SH-SY5Y (cell line): ENCODE measurements at regions not wholly inside any gene's neighbourhood (a gene's known extent, or its start where the extent isn't known, plus 50 kb on each side); places are given as distances from the start of the nearest gene placed in this dataset.

Source experiments
- GATA2 ChIP-seq: IDR thresholded peaks from 2 replicates; pipeline ENCODE4 v1.6.1; 2011; ENCODE audit warnings: mild to moderate bottlenecking, low read depth, low read length
- GATA3 ChIP-seq: IDR thresholded peaks from 2 replicates; pipeline ENCODE4 v1.6.1; 2011; ENCODE audit warnings: low read depth, mild to moderate bottlenecking, low read length, moderate library complexity

- no peak for TF ChIP-seq GATA2
- TF ChIP-seq GATA3, result no peak
Measured at GRCh38 chr7:16045296-16045695, 358.8 kb upstream of the MEOX2 start.
